ENCODE measurements at regions not wholly inside any gene's neighbourhood (a gene's known extent, or its start where the extent isn't known, plus 50 kb on each side); places are given as distances from the start of the nearest gene placed in this dataset.

GRCh38 chr19:37313335-37313627 lies 57.6 kb upstream of the ZNF527 start:
- TF ChIP-seq POLR2A (IDR thresholded peaks at IDR 0.05), result no peak
- TF ChIP-seq CTCF (IDR thresholded peaks at IDR 0.05), result no peak
